Loucy (cell line): ENCODE measurements at regions not wholly inside any gene's neighbourhood (a gene's known extent, or its start where the extent isn't known, plus 50 kb on each side); places are given as distances from the start of the nearest gene placed in this dataset.

Source experiments
- H2AFZ ChIP-seq: fragments of 200-600 bp; sonication (generic); 2 replicates; pipeline ENCODE4 v1.6.0; 2016; ENCODE audit warnings: antibody characterized with exemption, mild to moderate bottlenecking, low read length, moderate library complexity
- H3F3A ChIP-seq: fragments of 200-600 bp; 2 replicates; pipeline ENCODE4 v1.6.0; 2016; ENCODE audit warnings: antibody characterized with exemption, low read depth, mild to moderate bottlenecking
- H3K27me3 ChIP-seq: fragments of 200-600 bp; sonication (generic); 2 replicates; pipeline ENCODE4 v1.6.1; 2014; ENCODE audit warnings: low read length, mild to moderate bottlenecking; ENCODE audit not compliant: insufficient read depth, poor library complexity, severe bottlenecking
- H3K36me3 ChIP-seq: fragments of 200-600 bp; sonication (generic); 2 replicates; pipeline ENCODE4 v1.6.1; 2016; ENCODE audit warnings: low read length; ENCODE audit not compliant: insufficient read depth
- H3K4me1 ChIP-seq: fragments of 200-600 bp; sonication (generic); 2 replicates; pipeline ENCODE4 v1.5.1; 2014; ENCODE audit warnings: low read length, mild to moderate bottlenecking; ENCODE audit not compliant: insufficient read depth, poor library complexity, severe bottlenecking
- H3K4me2 ChIP-seq: fragments of 200-600 bp; sonication (generic); 2 replicates; pipeline ENCODE4 v1.6.0; 2014; ENCODE audit warnings: antibody characterized with exemption, low read length, low read depth, mild to moderate bottlenecking; ENCODE audit not compliant: poor library complexity, severe bottlenecking
- H3K4me3 ChIP-seq: fragments of 200-600 bp; sonication (generic); 2 replicates; pipeline ENCODE4 v1.5.1; 2014; ENCODE audit warnings: low read length, mild to moderate bottlenecking, mixed read lengths; ENCODE audit not compliant: poor library complexity, severe bottlenecking
- H3K79me2 ChIP-seq: fragments of 200-600 bp; sonication (generic); 2 replicates; pipeline ENCODE4 v1.6.1; 2014; ENCODE audit warnings: low read length; ENCODE audit not compliant: insufficient read depth
- H3K9ac ChIP-seq: fragments of 200-600 bp; sonication (generic); 2 replicates; pipeline ENCODE4 v1.6.0; 2014; ENCODE audit warnings: mild to moderate bottlenecking, low read depth, low read length, moderate library complexity; ENCODE audit not compliant: poor library complexity, severe bottlenecking
- H3K9me2 ChIP-seq: fragments of 200-600 bp; sonication (generic); replicated peaks from 2 replicates; pipeline ENCODE4 v1.6.1; 2016; ENCODE audit warnings: low read depth, low read length, mixed read lengths
- H3K9me3 ChIP-seq: fragments of 200-600 bp; sonication (generic); 2 replicates; pipeline ENCODE4 v1.6.1; 2014; ENCODE audit warnings: mild to moderate bottlenecking, antibody characterized with exemption, low read length, low read depth; ENCODE audit not compliant: insufficient read depth
- H4K20me1 ChIP-seq: fragments of 200-600 bp; sonication (generic); 2 replicates; pipeline ENCODE4 v1.6.0; 2014; ENCODE audit warnings: antibody characterized with exemption, low read length, mild to moderate bottlenecking; ENCODE audit not compliant: insufficient read depth, poor library complexity, severe bottlenecking
- CTCF ChIP-seq: fragments of 200-600 bp; sonication (generic); conservative IDR thresholded peaks from 2 replicates; pipeline ENCODE4 v1.5.1; 2014; ENCODE audit warnings: mild to moderate bottlenecking, antibody characterized with exemption, low read length
- EZH2phosphoT487 ChIP-seq: fragments of 200-600 bp; IDR thresholded peaks from 2 replicates; pipeline ENCODE4 v1.6.1; 2018; ENCODE audit warnings: antibody characterized with exemption, mild to moderate bottlenecking, moderate library complexity, borderline replicate concordance

- Histone ChIP-seq H3K9me2 (no peaks in the 10 kb centered on the region), H3K4me3 (no peak overlapping the region), H3K36me3 (no peaks in the 10 kb centered on the region), H3F3A (no peaks in the 10 kb centered on the region), H3K79me2 (no peaks in the 10 kb centered on the region), H2AFZ (no peak overlapping the region), H4K20me1 (no peaks in the 10 kb centered on the region), H3K4me2 (no peak overlapping the region), H3K4me1 (no peaks in the 10 kb centered on the region), H3K27me3 (no peaks in the 10 kb centered on the region), H3K9me3 (no peaks in the 10 kb centered on the region), H3K9ac (no peak overlapping the region)
- no peak for TF ChIP-seq EZH2phosphoT487
- TF ChIP-seq CTCF: no peak
Observed at GRCh38 chr2:183244300-183244844, 120.1 kb downstream of the NUP35 start.

GRCh38 chr2:183248866-183249567 lies 124.8 kb downstream of the NUP35 start:
- no peaks in the 10 kb centered on the region for H3K27me3 ChIP-seq

GRCh38 chr2:183250061-183250460 lies 125.8 kb downstream of the NUP35 start:
- Histone ChIP-seq H3K4me3 (no peak overlapping the region), H4K20me1 (no peaks in the 10 kb centered on the region), H3K36me3 (no peaks in the 10 kb centered on the region), H3K79me2 (no peaks in the 10 kb centered on the region), H2AFZ (no peak overlapping the region), H3K4me1 (no peaks in the 10 kb centered on the region), H3K9me2 (no peaks in the 10 kb centered on the region), H3K4me2 (no peak overlapping the region), H3F3A (no peaks in the 10 kb centered on the region), H3K9ac (no peak overlapping the region), H3K27me3 (no peaks in the 10 kb centered on the region), H3K9me3 (no peaks in the 10 kb centered on the region)
- TF ChIP-seq CTCF: no peak
- no peak for TF ChIP-seq EZH2phosphoT487

More at GRCh38 chr2:183248866-183249567, 124.8 kb downstream of the NUP35 start:
- Histone ChIP-seq H4K20me1 (no peaks in the 10 kb centered on the region), H3K4me3 (no peak overlapping the region), H3K9me2 (no peaks in the 10 kb centered on the region), H3K79me2 (no peaks in the 10 kb centered on the region), H2AFZ (no peak overlapping the region), H3K4me2 (no peak overlapping the region), H3K9me3 (no peaks in the 10 kb centered on the region), H3K9ac (no peak overlapping the region), H3K36me3 (no peaks in the 10 kb centered on the region), H3K4me1 (no peaks in the 10 kb centered on the region), H3F3A (no peaks in the 10 kb centered on the region)
- TF ChIP-seq EZH2phosphoT487 (no peak), CTCF (peak; percentile 75)
